ENCODE measurements at regions not wholly inside any gene's neighbourhood (a gene's known extent, or its start where the extent isn't known, plus 50 kb on each side); places are given as distances from the start of the nearest gene placed in this dataset.

DNA sequence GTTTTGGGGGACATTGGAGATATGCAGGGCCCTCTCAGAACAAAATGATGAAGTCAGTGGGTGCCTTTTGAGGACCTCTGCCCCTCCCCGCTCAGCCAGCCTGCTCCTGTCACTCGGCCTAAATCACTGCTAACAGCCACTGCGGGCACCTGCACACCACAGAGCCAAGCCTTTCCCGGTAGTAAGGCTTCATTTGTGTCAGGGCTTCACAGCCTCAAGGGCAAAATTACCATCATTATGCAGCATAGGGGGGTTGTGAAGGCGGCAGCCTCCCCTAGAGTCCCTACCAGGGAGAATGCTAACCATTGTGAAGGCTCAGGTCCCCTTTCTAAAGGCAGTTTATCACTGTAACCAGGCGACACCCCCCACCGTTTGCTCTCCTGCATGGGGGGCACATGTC lies 519.8 kb upstream of the MYT1L start:
- TF ChIP-seq, protein P1, sequence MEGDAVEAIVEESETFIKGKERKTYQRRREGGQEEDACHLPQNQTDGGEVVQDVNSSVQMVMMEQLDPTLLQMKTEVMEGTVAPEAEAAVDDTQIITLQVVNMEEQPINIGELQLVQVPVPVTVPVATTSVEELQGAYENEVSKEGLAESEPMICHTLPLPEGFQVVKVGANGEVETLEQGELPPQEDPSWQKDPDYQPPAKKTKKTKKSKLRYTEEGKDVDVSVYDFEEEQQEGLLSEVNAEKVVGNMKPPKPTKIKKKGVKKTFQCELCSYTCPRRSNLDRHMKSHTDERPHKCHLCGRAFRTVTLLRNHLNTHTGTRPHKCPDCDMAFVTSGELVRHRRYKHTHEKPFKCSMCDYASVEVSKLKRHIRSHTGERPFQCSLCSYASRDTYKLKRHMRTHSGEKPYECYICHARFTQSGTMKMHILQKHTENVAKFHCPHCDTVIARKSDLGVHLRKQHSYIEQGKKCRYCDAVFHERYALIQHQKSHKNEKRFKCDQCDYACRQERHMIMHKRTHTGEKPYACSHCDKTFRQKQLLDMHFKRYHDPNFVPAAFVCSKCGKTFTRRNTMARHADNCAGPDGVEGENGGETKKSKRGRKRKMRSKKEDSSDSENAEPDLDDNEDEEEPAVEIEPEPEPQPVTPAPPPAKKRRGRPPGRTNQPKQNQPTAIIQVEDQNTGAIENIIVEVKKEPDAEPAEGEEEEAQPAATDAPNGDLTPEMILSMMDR (IDR thresholded peaks at IDR 0.05) = no peak
- TF ChIP-seq POLR2AphosphoS5 (IDR thresholded peaks at IDR 0.05) (no peak), EP300 (IDR thresholded peaks at IDR 0.05) (no peak), POLR2A (IDR thresholded peaks at IDR 0.05) (no peak)

Measured in sigmoid colon (tissue), 4 donors.